ENCODE measurements at regions not wholly inside any gene's neighbourhood (a gene's known extent, or its start where the extent isn't known, plus 50 kb on each side); places are given as distances from the start of the nearest gene placed in this dataset.

DNA sequence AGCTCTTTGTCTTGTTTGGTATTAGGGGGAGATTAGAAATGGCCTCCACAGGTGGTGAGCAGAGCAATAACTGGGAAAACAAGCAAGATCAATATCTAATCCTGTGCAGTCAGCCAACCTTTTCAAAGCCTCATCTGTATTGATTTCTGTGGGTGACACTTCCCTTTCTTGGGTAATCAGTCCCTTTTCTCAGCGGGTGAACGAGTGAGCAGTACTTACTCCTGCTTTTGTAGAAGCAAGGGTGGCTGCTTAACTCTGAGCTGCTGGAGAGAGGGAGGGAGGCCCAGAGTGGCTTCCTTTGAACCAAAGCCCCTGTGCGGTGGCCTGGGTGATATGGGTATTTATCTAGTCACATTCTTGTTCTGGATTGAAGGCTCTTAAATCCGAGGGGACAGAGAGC lies 254.8 kb upstream of the CHD6 start:
- H3K4me3 ChIP-seq (ENCODE audit: low read depth in 1 of 2, low read length in 1 of 2) = no peak overlapping the region
- no peaks in the 10 kb centered on the region for H3K4me1 ChIP-seq (ENCODE audit: control insufficient read depth in 1 of 2, insufficient read depth in 1 of 2, low read depth in 1 of 2, low read length in 1 of 2)
- no peaks in the 10 kb centered on the region for H3K36me3 ChIP-seq
- H3K27me3 ChIP-seq = no peaks in the 10 kb centered on the region
- no peak overlapping the region for H3K27ac ChIP-seq
- TF ChIP-seq, protein P1, sequence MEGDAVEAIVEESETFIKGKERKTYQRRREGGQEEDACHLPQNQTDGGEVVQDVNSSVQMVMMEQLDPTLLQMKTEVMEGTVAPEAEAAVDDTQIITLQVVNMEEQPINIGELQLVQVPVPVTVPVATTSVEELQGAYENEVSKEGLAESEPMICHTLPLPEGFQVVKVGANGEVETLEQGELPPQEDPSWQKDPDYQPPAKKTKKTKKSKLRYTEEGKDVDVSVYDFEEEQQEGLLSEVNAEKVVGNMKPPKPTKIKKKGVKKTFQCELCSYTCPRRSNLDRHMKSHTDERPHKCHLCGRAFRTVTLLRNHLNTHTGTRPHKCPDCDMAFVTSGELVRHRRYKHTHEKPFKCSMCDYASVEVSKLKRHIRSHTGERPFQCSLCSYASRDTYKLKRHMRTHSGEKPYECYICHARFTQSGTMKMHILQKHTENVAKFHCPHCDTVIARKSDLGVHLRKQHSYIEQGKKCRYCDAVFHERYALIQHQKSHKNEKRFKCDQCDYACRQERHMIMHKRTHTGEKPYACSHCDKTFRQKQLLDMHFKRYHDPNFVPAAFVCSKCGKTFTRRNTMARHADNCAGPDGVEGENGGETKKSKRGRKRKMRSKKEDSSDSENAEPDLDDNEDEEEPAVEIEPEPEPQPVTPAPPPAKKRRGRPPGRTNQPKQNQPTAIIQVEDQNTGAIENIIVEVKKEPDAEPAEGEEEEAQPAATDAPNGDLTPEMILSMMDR (IDR thresholded peaks at IDR 0.05) = no peak
- no peaks in the 10 kb centered on the region for H3K9me3 ChIP-seq

DNA sequence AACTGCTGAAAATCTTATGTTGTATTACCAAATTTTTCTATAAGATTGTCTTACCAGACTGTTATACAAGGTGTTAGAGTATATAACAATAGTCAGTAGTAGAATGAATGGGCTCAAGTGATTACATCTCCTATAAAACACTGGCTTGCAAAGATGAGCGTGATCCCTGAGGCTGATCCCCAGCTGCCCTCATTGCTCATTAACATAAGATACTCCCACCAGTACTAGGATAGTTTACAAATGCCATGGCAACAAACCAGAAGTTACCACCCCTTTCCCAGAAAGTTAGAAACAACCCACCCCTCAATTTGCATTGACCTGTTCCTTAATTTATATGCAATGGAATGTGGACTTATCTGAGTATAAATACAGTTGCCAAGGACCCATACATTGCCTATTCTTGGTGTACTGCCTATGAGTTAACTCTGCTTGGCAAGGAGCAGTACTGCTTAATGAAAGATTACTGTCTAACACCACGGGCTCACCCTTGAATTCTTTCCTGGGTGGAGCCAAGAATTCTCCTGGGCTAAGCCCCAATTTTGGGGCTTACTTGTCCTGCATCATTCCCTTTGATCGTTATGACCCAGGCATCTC lies 252.8 kb upstream of the CHD6 start:
- Histone ChIP-seq H3K36me3 (no peaks in the 10 kb centered on the region), H3K4me1 (ENCODE audit: control insufficient read depth in 1 of 2, insufficient read depth in 1 of 2, low read depth in 1 of 2, low read length in 1 of 2) (no peaks in the 10 kb centered on the region), H3K27ac (no peak overlapping the region), H3K27me3 (no peaks in the 10 kb centered on the region), H3K9me3 (no peaks in the 10 kb centered on the region), H3K4me3 (ENCODE audit: low read depth in 1 of 2, low read length in 1 of 2) (no peak overlapping the region)
- TF ChIP-seq, protein P1 (IDR thresholded peaks at IDR 0.05) = no peak

DNA sequence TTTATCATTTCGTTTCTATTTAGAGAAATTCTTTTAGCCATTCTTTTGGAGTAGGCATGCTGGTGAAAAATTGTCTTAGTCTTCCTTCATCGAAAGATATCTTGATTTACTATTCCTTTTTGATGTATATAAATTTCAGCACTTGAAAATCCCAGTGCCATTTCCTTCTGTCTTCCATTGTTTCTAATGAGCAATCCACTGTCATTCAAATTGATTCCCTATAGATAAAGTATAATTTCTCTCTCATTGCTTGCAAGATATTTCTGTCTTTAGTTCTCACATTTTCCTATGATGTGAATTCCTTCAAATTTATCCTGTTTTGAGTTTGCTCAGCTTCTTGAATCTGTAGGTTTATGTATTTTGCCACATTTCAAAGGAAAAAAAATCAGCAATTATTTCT lies 251.1 kb upstream of the CHD6 start:
- TF ChIP-seq, protein P1 (IDR thresholded peaks at IDR 0.05) = no peak
- no peaks in the 10 kb centered on the region for H3K36me3 ChIP-seq
- H3K4me1 ChIP-seq (ENCODE audit: control insufficient read depth in 1 of 2, insufficient read depth in 1 of 2, low read depth in 1 of 2, low read length in 1 of 2) = no peaks in the 10 kb centered on the region
- no peaks in the 10 kb centered on the region for H3K9me3 ChIP-seq
- no peaks in the 10 kb centered on the region for H3K27me3 ChIP-seq
- H3K4me3 ChIP-seq (ENCODE audit: low read depth in 1 of 2, low read length in 1 of 2) = no peak overlapping the region
- no peak overlapping the region for H3K27ac ChIP-seq

DNA sequence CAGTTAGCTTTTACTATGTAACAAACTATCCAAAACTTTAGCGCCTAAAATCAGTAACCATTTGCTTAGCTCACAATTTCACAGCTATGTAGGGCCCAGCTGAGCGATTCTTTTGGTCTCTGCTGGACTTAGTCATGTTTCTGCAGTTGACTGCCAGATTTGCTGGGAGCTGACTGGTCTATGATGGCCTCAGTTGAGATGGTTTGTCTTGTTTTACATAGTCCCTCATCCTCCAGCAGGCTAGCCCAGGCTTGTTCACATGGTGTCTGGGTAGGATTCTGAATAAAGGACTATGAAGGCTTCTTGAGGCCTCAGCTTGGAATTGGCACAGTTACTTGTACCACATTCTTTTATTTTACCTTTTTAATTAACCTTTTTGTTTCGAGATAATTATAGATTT lies 247.8 kb upstream of the CHD6 start:
- H3K36me3 ChIP-seq = no peaks in the 10 kb centered on the region
- no peaks in the 10 kb centered on the region for H3K27me3 ChIP-seq
- H3K27ac ChIP-seq = no peak overlapping the region
- H3K4me1 ChIP-seq (ENCODE audit: control insufficient read depth in 1 of 2, insufficient read depth in 1 of 2, low read depth in 1 of 2, low read length in 1 of 2) = no peaks in the 10 kb centered on the region
- TF ChIP-seq, protein P1 (IDR thresholded peaks at IDR 0.05) = no peak
- H3K9me3 ChIP-seq = no peaks in the 10 kb centered on the region
- no peak overlapping the region for H3K4me3 ChIP-seq (ENCODE audit: low read depth in 1 of 2, low read length in 1 of 2)

DNA sequence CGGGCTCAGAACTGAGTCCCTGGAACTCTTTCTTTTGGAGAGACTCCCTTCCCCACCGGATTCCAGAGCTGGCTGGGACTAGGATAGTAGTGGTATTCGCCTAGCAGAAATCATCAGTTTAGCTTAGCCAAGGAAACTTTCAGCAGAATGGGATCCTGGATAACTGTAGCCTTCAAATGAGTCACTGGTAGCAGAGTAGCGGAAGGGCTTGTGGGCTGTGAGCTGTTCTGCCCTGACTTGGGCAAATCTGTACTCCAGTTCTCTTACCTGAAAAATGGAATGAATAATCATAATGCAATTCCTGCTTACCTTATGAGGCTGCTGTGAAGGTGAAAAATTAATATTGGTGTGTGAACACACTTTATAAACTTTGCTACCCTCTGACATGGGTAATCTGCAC lies 244.3 kb upstream of the CHD6 start:
- Histone ChIP-seq H3K36me3 (no peaks in the 10 kb centered on the region), H3K27me3 (no peaks in the 10 kb centered on the region), H3K4me3 (ENCODE audit: low read depth in 1 of 2, low read length in 1 of 2) (no peak overlapping the region), H3K9me3 (no peaks in the 10 kb centered on the region), H3K27ac (no peak overlapping the region), H3K4me1 (ENCODE audit: control insufficient read depth in 1 of 2, insufficient read depth in 1 of 2, low read depth in 1 of 2, low read length in 1 of 2) (no peaks in the 10 kb centered on the region)
- TF ChIP-seq, protein P1 (IDR thresholded peaks at IDR 0.05) = no peak

Measured in neutrophil (primary cell).